ENCODE measurements at regions not wholly inside any gene's neighbourhood (a gene's known extent, or its start where the extent isn't known, plus 50 kb on each side); places are given as distances from the start of the nearest gene placed in this dataset.

DNA sequence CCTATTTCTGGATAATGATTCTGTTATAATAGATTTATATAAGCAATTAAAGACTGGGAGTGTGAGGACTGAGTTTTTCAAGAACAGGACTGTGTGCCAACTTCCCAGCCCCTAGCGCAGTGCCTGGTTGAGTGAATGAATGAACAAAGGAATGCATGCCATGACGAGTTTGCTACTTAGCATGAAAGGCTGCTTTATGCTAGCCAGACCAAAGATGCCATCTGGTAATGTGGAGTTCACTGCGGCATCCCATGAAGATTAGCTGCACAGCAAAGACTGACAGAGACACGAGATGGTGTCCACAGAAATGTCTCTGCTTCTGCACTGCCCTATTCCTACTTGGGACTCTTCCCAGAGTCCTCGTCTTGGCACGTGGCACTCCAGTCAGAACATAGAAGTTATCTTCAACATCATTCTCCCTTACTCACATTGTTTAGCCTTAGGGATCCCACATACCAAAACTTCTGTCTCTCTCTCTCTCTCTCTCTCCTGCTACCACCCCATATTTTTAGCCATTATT lies 283.9 kb upstream of the CTNNB1 start:
- TF ChIP-seq CTCF (IDR thresholded peaks at IDR 0.05; ENCODE audit: control extremely low read depth in 1 of 3, insufficient read depth in 1 of 3, low read depth in 1 of 3, low read length in 3 of 3) (no peak), CHD2 (IDR thresholded peaks at IDR 0.05; ENCODE audit: low read length) (no peak), TCF12 (IDR thresholded peaks at IDR 0.05; ENCODE audit: low read depth, low read length) (no peak)
